Neural crest cell (in vitro differentiated cells): ENCODE measurements at regions not wholly inside any gene's neighbourhood (a gene's known extent, or its start where the extent isn't known, plus 50 kb on each side); places are given as distances from the start of the nearest gene placed in this dataset.

Experiments used
- DNase-seq: peaks from one replicate; pipeline ENCODE4 v3.0.0; 2021; ENCODE audit warnings: low read depth, mixed read lengths, low spot score
- H3K27ac Mint-ChIP-seq: one replicate; pipeline ENCODE4 v1.8.0; 2021; ENCODE audit warnings: mild to moderate bottlenecking, mixed read lengths; ENCODE audit not compliant: unreplicated experiment
- H3K27me3 Mint-ChIP-seq: 2 replicates; pipeline ENCODE4 v1.8.0; 2021; ENCODE audit warnings: low read depth, mild to moderate bottlenecking, mixed read lengths
- H3K36me3 Mint-ChIP-seq: 2 replicates; pipeline ENCODE4 v1.8.0; 2021; ENCODE audit warnings: low read depth, mild to moderate bottlenecking, mixed read lengths
- H3K4me1 Mint-ChIP-seq: 2 replicates; pipeline ENCODE4 v1.8.0; 2021; ENCODE audit warnings: mixed read lengths
- H3K4me3 Mint-ChIP-seq: one replicate; pipeline ENCODE4 v1.8.0; 2021; ENCODE audit warnings: mild to moderate bottlenecking, mixed read lengths
- H3K9me3 Mint-ChIP-seq: 2 replicates; pipeline ENCODE4 v1.8.0; 2021; ENCODE audit warnings: mixed read lengths
- CTCF ChIP-seq: fragments of 200-600 bp; sonication (generic); conservative IDR thresholded peaks from 2 replicates; pipeline ENCODE4 v1.5.0; 2021; ENCODE audit warnings: antibody characterized with exemption, mild to moderate bottlenecking

GRCh38 chrX:39328661-39329060 is 527.4 kb downstream of the MID1IP1 start:
- no peak for TF ChIP-seq CTCF

DNA sequence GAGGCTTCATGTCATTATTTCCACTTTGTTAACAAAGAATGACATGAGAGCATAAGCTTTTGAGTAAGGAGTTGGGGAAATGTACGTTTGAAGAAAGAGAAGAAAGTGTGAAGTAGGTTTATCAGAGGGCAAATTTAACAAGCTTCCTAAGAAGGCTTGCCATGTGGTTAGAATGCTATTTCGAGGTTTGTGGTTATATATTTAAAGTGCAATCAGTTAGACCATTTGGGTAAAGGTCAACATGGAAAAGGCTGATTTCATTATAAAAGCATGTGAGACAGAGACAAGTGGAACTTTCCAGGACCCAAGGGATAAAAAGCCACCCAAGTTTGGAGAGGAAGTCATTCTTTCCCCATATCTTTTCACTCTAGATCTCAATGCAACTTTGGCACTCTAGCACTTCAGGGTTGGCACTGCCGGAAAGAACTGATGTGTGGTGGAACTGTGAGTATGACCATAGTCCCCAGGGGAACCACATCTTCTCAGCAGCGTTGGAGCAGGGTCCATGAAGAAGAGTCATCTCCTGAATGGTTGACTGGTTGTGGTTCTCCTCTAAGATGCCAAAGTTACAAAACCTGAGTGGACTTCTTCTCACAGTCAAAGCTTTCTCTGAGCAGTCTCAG is 529.9 kb downstream of the MID1IP1 start:
- no peaks in the 10 kb centered on the region for H3K36me3 Mint-ChIP-seq
- H3K9me3 Mint-ChIP-seq = peaks cover 11% of the 10 kb centered on the region
- H3K27ac Mint-ChIP-seq = no peak overlapping the region
- no peak for TF ChIP-seq CTCF
- H3K27me3 Mint-ChIP-seq = no peaks in the 10 kb centered on the region
- no peak overlapping the region for H3K4me3 Mint-ChIP-seq
- no peaks in the 10 kb centered on the region for H3K4me1 Mint-ChIP-seq
- DNase-seq = no peak

More at GRCh38 chrX:39328661-39329060, 527.4 kb downstream of the MID1IP1 start:
- H3K36me3 Mint-ChIP-seq = no peaks in the 10 kb centered on the region
- H3K27ac Mint-ChIP-seq = no peak overlapping the region
- H3K4me3 Mint-ChIP-seq = no peak overlapping the region
- no peaks in the 10 kb centered on the region for H3K27me3 Mint-ChIP-seq
- peaks cover 11% of the 10 kb centered on the region for H3K9me3 Mint-ChIP-seq
- DNase-seq = no peak
- H3K4me1 Mint-ChIP-seq = no peaks in the 10 kb centered on the region

- Mint-ChIP-seq H3K9me3 (peaks cover 5% of the 10 kb centered on the region), H3K27me3 (no peaks in the 10 kb centered on the region), H3K36me3 (no peaks in the 10 kb centered on the region), H3K27ac (no peak overlapping the region), H3K4me1 (peaks cover 10% of the 10 kb centered on the region), H3K4me3 (no peak overlapping the region)
- no peak for DNase-seq
- no peak for TF ChIP-seq CTCF
Observed at GRCh38 chrX:39333451-39333850, 532.2 kb downstream of the MID1IP1 start.

DNA sequence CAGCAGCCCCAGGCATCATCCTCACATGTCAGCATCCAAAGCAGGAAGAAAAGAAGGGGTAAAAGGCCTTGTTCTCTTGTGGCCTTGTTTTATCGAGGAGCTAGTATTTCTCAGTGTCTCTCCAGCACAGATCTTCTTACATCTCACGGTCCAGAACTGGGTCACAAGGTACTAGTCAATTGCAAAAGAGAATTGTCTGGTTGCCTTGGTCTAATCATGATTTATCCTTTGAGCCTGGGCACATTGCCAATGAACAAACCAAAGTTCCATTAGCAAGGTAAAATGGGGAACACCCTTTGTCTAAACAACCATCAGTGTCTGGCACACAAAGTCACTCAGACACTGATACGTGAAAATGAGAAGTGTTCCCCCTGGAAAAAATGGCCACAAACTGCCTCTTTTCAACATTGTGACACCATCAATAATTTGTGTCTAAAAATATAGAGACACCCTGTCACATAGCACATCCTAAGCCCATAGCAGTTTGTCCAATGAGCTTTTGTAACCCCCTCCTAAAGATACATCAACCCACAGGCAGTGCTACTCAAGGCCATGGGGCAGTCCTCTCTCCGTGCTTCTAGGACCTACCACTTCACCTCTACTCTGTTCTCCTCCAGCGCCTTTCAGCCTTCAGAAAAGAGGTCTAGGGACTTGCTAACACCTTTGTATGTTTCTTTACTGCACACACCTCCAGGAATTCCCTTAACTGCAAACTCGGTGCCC is 534.4 kb downstream of the MID1IP1 start:
- no peaks in the 10 kb centered on the region for H3K36me3 Mint-ChIP-seq
- no peaks in the 10 kb centered on the region for H3K27me3 Mint-ChIP-seq
- H3K9me3 Mint-ChIP-seq = peaks cover 10% of the 10 kb centered on the region
- no peak for DNase-seq
- no peak overlapping the region for H3K4me3 Mint-ChIP-seq
- H3K4me1 Mint-ChIP-seq = peaks cover 10% of the 10 kb centered on the region
- TF ChIP-seq CTCF = no peak
- H3K27ac Mint-ChIP-seq = no peak overlapping the region

DNA sequence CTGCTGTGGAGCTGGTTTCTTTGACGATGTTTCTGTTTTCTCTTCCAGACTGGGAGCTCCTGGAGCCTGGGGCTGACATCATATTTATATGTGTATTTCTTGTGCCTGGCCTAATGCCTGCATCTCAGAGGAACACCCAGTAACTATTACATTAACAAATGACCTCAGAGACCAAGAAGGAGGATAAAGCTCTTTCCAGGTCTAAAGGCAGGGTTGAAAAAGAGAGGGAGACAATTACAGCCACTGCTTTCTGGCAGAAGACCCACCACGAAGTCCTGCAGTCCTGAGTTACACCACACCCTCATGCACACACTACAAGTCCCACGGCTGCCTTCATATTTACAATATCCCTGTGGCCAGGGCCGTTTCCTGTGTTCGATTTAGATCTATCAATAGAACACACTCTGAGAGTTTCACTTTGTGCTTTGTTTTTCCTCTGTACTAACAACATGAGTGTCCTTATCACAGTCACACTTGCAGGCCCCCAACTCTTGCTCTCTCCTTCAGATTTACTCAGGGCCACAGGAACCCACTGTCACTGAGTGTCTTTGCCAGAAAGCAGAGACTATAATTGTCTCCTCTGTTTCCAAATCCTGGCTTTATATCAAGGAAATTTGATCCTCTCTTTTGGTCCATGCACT is 535.5 kb downstream of the MID1IP1 start:
- Mint-ChIP-seq H3K4me1 (peaks cover 10% of the 10 kb centered on the region), H3K4me3 (no peak overlapping the region)

More for the DNA sequence above, 535.5 kb downstream of the MID1IP1 start:
- DNase-seq = no peak
- Mint-ChIP-seq H3K36me3 (no peaks in the 10 kb centered on the region), H3K27ac (no peak overlapping the region), H3K27me3 (no peaks in the 10 kb centered on the region), H3K9me3 (peaks cover 9% of the 10 kb centered on the region)
- TF ChIP-seq CTCF = no peak
